ENCODE measurements at regions not wholly inside any gene's neighbourhood (a gene's known extent, or its start where the extent isn't known, plus 50 kb on each side); places are given as distances from the start of the nearest gene placed in this dataset.
"Not testable (repeated sequence)": the region's sequence is repeated elsewhere in the genome, so short reads cannot be mapped to it uniquely, and the experiment has no call there.

- DNase-seq (ENCODE audit: low read depth in 2 of 2) = peak; percentile 64 to 72
Observed at GRCh38 chr2:71923887-71924533, 223.7 kb downstream of the CYP26B1 start.

- DNase-seq (ENCODE audit: low read depth in 2 of 2) = no peak
Observed at GRCh38 chr2:71923143-71923525, 224.5 kb downstream of the CYP26B1 start.

- DNase-seq (ENCODE audit: low read depth in 2 of 2) = no peak
Observed at GRCh38 chr2:71922499-71923142, 225.0 kb downstream of the CYP26B1 start.

- DNase-seq (ENCODE audit: low read depth in 2 of 2) = no peak
Observed at GRCh38 chr2:71922091-71922490, 225.6 kb downstream of the CYP26B1 start.

GRCh38 chr2:71920819-71921218, 226.8 kb downstream of the CYP26B1 start:
- not testable (repeated sequence) for DNase-seq (ENCODE audit: low read depth in 2 of 2)

GRCh38 chr2:71919708-71920107, 228.0 kb downstream of the CYP26B1 start:
- DNase-seq (ENCODE audit: low read depth in 2 of 2) = no peak

- no peak for DNase-seq (ENCODE audit: low read depth in 2 of 2)
Observed at GRCh38 chr2:71910277-71910676, 237.4 kb downstream of the CYP26B1 start.

GRCh38 chr2:71908798-71909197, 238.9 kb downstream of the CYP26B1 start:
- no peak for DNase-seq (ENCODE audit: low read depth in 2 of 2)

GRCh38 chr2:71907503-71907902, 240.2 kb downstream of the CYP26B1 start:
- no peak for DNase-seq (ENCODE audit: low read depth in 2 of 2)

- no peak for DNase-seq (ENCODE audit: low read depth in 2 of 2)
Observed at GRCh38 chr2:71906357-71906973, 241.2 kb downstream of the CYP26B1 start.

GRCh38 chr2:71905205-71905604, 242.5 kb downstream of the CYP26B1 start:
- no peak for DNase-seq (ENCODE audit: low read depth in 2 of 2)

GRCh38 chr2:71903841-71904240, 243.8 kb downstream of the CYP26B1 start:
- DNase-seq (ENCODE audit: low read depth in 2 of 2) = no peak

- no peak for DNase-seq (ENCODE audit: low read depth in 2 of 2)
Observed at GRCh38 chr2:71901466-71901865, 246.2 kb downstream of the CYP26B1 start.

- DNase-seq (ENCODE audit: low read depth in 2 of 2) = no peak
Observed at GRCh38 chr2:71898851-71899681, 248.6 kb downstream of the CYP26B1 start.

GRCh38 chr2:71898375-71898774, 249.3 kb downstream of the CYP26B1 start:
- DNase-seq (ENCODE audit: low read depth in 2 of 2) = no peak

- no peak for DNase-seq (ENCODE audit: low read depth in 2 of 2)
Observed at GRCh38 chr2:71897836-71898235, 249.8 kb downstream of the CYP26B1 start.

- DNase-seq (ENCODE audit: low read depth in 2 of 2) = no peak
Observed at GRCh38 chr2:71897137-71897480, 250.6 kb downstream of the CYP26B1 start.

GRCh38 chr2:71896385-71897136, 251.1 kb downstream of the CYP26B1 start:
- DNase-seq (ENCODE audit: low read depth in 2 of 2) = no peak

GRCh38 chr2:71895320-71896161, 252.1 kb downstream of the CYP26B1 start:
- no peak for DNase-seq (ENCODE audit: low read depth in 2 of 2)

- no peak for DNase-seq (ENCODE audit: low read depth in 2 of 2)
Observed at GRCh38 chr2:71894261-71894660, 253.4 kb downstream of the CYP26B1 start.

GRCh38 chr2:71893646-71894045, 254.0 kb downstream of the CYP26B1 start:
- no peak for DNase-seq (ENCODE audit: low read depth in 2 of 2)
